Activated naive CD4-positive, alpha-beta T cell (primary cell): ENCODE measurements at regions not wholly inside any gene's neighbourhood (a gene's known extent, or its start where the extent isn't known, plus 50 kb on each side); places are given as distances from the start of the nearest gene placed in this dataset.

Experiments
- DNase-seq, 4 experiments: peaks; one replicate each; lab custom pipeline; 2025; lab: John Stamatoyannopoulos, UW

- DNase-seq, result no peak
Measured at GRCh38 chr7:67683628-67684027, 687.0 kb downstream of the TYW1 start.

- no peak for DNase-seq
Measured at GRCh38 chr7:67690700-67691099, 694.1 kb downstream of the TYW1 start.

- no peak for DNase-seq
Measured at GRCh38 chr7:67692425-67692824, 695.8 kb downstream of the TYW1 start.

- DNase-seq, result no peak
Measured at GRCh38 chr7:67696124-67696523, 699.5 kb downstream of the TYW1 start.

GRCh38 chr7:67696878-67697277 is 700.2 kb downstream of the TYW1 start:
- DNase-seq, result no peak

GRCh38 chr7:67698354-67698753 is 701.7 kb downstream of the TYW1 start:
- DNase-seq, result no peak

GRCh38 chr7:67705850-67706249 is 709.2 kb downstream of the TYW1 start:
- no peak for DNase-seq

GRCh38 chr7:67711706-67712105 is 715.1 kb downstream of the TYW1 start:
- DNase-seq, result no peak

GRCh38 chr7:67713451-67714056 is 716.9 kb downstream of the TYW1 start:
- no peak for DNase-seq

GRCh38 chr7:67716729-67717128 is 720.1 kb downstream of the TYW1 start:
- DNase-seq, result no peak

- DNase-seq, result no peak
Measured at GRCh38 chr7:67723591-67723990, 727.0 kb downstream of the TYW1 start.

GRCh38 chr7:67724435-67724834 is 727.8 kb downstream of the TYW1 start:
- no peak for DNase-seq

GRCh38 chr7:67724955-67725354 is 728.3 kb downstream of the TYW1 start:
- DNase-seq, result no peak

- no peak for DNase-seq
Measured at GRCh38 chr7:67725423-67725822, 728.8 kb downstream of the TYW1 start.

GRCh38 chr7:67729771-67730170 is 733.1 kb downstream of the TYW1 start:
- no peak for DNase-seq

GRCh38 chr7:67731704-67732103 is 735.1 kb downstream of the TYW1 start:
- DNase-seq, result no peak

GRCh38 chr7:67732898-67733297 is 736.3 kb downstream of the TYW1 start:
- no peak for DNase-seq

GRCh38 chr7:67738145-67738544 is 741.5 kb downstream of the TYW1 start:
- no peak for DNase-seq

GRCh38 chr7:67738958-67739357 is 742.3 kb downstream of the TYW1 start:
- no peak for DNase-seq

- no peak for DNase-seq
Measured at GRCh38 chr7:67743501-67743900, 746.9 kb downstream of the TYW1 start.

GRCh38 chr7:67752227-67752626 is 755.6 kb downstream of the TYW1 start:
- no peak for DNase-seq

GRCh38 chr7:67753891-67754290 is 757.3 kb downstream of the TYW1 start:
- no peak for DNase-seq

GRCh38 chr7:67754651-67755050 is 758.0 kb downstream of the TYW1 start:
- DNase-seq, result no peak

- DNase-seq, result no peak
Measured at GRCh38 chr7:67758551-67758950, 761.9 kb downstream of the TYW1 start.

- no peak for DNase-seq
Measured at GRCh38 chr7:67760971-67761370, 764.3 kb downstream of the TYW1 start.
